PC-3 (cell line): ENCODE measurements at regions not wholly inside any gene's neighbourhood (a gene's known extent, or its start where the extent isn't known, plus 50 kb on each side); places are given as distances from the start of the nearest gene placed in this dataset.

Experiments used
- ATAC-seq: fragments of 200-7000 bp; cut with Tn5 transposase; 2 replicates; pipeline ENCODE4 v1.9.1; 2020; ENCODE audit warnings: mild to moderate bottlenecking, moderate library complexity
- BruUV-seq: library from RNA; stranded (reverse); fragments of 400-500 nt; replicated peaks from 2 replicates; lab custom pipeline; 2021; lab: Mats Ljungman, UMichigan
- CTCF ChIA-PET: fragments of 300-600 bp; sonication (Branson Sonifier 250); formaldehyde crosslinking; loops from one replicate; lab custom pipeline; 2022; ENCODE audit warnings: antibody characterized with exemption; lab: Charles Lee
- POLR2A ChIA-PET: fragments of 300-600 bp; sonication (Branson Sonifier 250); formaldehyde crosslinking; loops from one replicate; lab custom pipeline; 2022; ENCODE audit warnings: antibody characterized with exemption; ENCODE audit not compliant: unreplicated experiment; lab: Charles Lee
- DNase-seq: peaks from one replicate; pipeline ENCODE4 v3.0.0-alpha.2; 2015
- H2AFZ ChIP-seq: fragments of 300-600 bp; sonication (generic); 2 replicates; pipeline ENCODE4 v1.6.0; 2016; ENCODE audit warnings: antibody characterized with exemption, low read length
- H3F3A ChIP-seq: fragments of 300-600 bp; sonication (generic); one replicate; pipeline ENCODE4 v1.6.0; 2017; ENCODE audit warnings: antibody characterized with exemption, low read length, control low read depth, mild to moderate bottlenecking; ENCODE audit not compliant: unreplicated experiment
- H3K27ac ChIP-seq: fragments of 300-600 bp; sonication (generic); 2 replicates; pipeline ENCODE4 v1.5.1; 2016; ENCODE audit warnings: mild to moderate bottlenecking, low read length
- H3K27me3 ChIP-seq: fragments of 300-600 bp; sonication (generic); 2 replicates; pipeline ENCODE4 v1.6.1; 2016; ENCODE audit warnings: low read length, mixed read lengths
- H3K36me3 ChIP-seq: fragments of 300-600 bp; sonication (generic); 2 replicates; pipeline ENCODE4 v1.6.1; 2016; ENCODE audit warnings: low read depth, mixed run types, low read length, mixed read lengths
- H3K4me1 ChIP-seq: fragments of 300-600 bp; sonication (generic); 2 replicates; pipeline ENCODE4 v1.5.1; 2016; ENCODE audit warnings: low read length; ENCODE audit not compliant: insufficient read depth
- H3K4me2 ChIP-seq: fragments of 300-600 bp; sonication (generic); 2 replicates; pipeline ENCODE4 v1.6.0; 2016; ENCODE audit warnings: low read length
- H3K4me3 ChIP-seq: fragments of 300-600 bp; sonication (generic); 2 replicates; pipeline ENCODE4 v1.5.1; 2016; ENCODE audit warnings: mild to moderate bottlenecking, low read length, mixed read lengths
- H3K79me2 ChIP-seq: fragments of 300-600 bp; sonication (generic); 2 replicates; pipeline ENCODE4 v1.6.1; 2017; ENCODE audit warnings: low read length, mixed read lengths
- H3K9ac ChIP-seq: fragments of 300-600 bp; sonication (generic); 2 replicates; pipeline ENCODE4 v1.6.0; 2016; ENCODE audit warnings: mild to moderate bottlenecking, low read length
- H3K9me2 ChIP-seq: fragments of 300-600 bp; sonication (generic); replicated peaks from 2 replicates; pipeline ENCODE4 v1.6.1; 2016; ENCODE audit warnings: mixed run types, low read length, mixed read lengths
- H3K9me3 ChIP-seq: fragments of 300-600 bp; sonication (generic); 2 replicates; pipeline ENCODE4 v1.6.1; 2016; ENCODE audit warnings: low read length, mixed read lengths
- H4K20me1 ChIP-seq: fragments of 300-600 bp; sonication (generic); 2 replicates; pipeline ENCODE4 v1.6.1; 2016; ENCODE audit warnings: low read length, mixed read lengths
- CTCF ChIP-seq: fragments of 300-600 bp; sonication (generic); conservative IDR thresholded peaks from 2 replicates; pipeline ENCODE4 v1.5.1; 2017; ENCODE audit warnings: antibody characterized with exemption, low read depth, mild to moderate bottlenecking, low read length
- EZH2 ChIP-seq: fragments of 300-600 bp; sonication (generic); IDR thresholded peaks from one replicate; pipeline ENCODE4 v1.6.1; 2017; ENCODE audit warnings: antibody characterized with exemption, mild to moderate bottlenecking, low read length; ENCODE audit not compliant: unreplicated experiment
- EZH2phosphoT487 ChIP-seq: fragments of 300-600 bp; sonication (generic); IDR thresholded peaks from 2 replicates; pipeline ENCODE4 v1.6.1; 2018; ENCODE audit warnings: mild to moderate bottlenecking, antibody characterized with exemption, low read length, borderline replicate concordance
- intact Hi-C: fragments of 100-400 bp; cut with micrococcal nuclease; formaldehyde crosslinking; loops from 2 replicates; pipeline ENCODE4 v1.9.0; 2023

- CTCF ChIA-PET = no interaction called here
- H3K9me2 ChIP-seq = no peaks in the 10 kb centered on the region
- no peak overlapping the region for H2AFZ ChIP-seq
- H3K9ac ChIP-seq = no peak overlapping the region
- no peaks in the 10 kb centered on the region for H3K79me2 ChIP-seq
- DNase-seq = no peak
- H3K4me2 ChIP-seq = no peak overlapping the region
- no peaks in the 10 kb centered on the region for H3F3A ChIP-seq
- H3K36me3 ChIP-seq = no peaks in the 10 kb centered on the region
- no peaks in the 10 kb centered on the region for H3K9me3 ChIP-seq
- no TSS peak for BruUV-seq
- intact Hi-C loops = no loop called here
- POLR2A ChIA-PET = no interaction called here
- no peaks in the 10 kb centered on the region for H3K4me1 ChIP-seq
- H3K27me3 ChIP-seq = peaks cover 64% of the 10 kb centered on the region
- TF ChIP-seq EZH2 (no peak), EZH2phosphoT487 (no peak), CTCF (no peak)
- no peak overlapping the region for H3K4me3 ChIP-seq
- H3K27ac ChIP-seq = no peak overlapping the region
- H4K20me1 ChIP-seq = no peaks in the 10 kb centered on the region
- ATAC-seq = no peak
Measured at GRCh38 chr18:78136986-78137385, 842.6 kb upstream of the SALL3 start.

- Histone ChIP-seq H2AFZ (no peak overlapping the region), H3K4me2 (no peak overlapping the region), H3K27me3 (peaks cover 63% of the 10 kb centered on the region), H4K20me1 (no peaks in the 10 kb centered on the region), H3K9me2 (no peaks in the 10 kb centered on the region), H3K9me3 (no peaks in the 10 kb centered on the region), H3K36me3 (no peaks in the 10 kb centered on the region), H3K27ac (no peak overlapping the region), H3K4me3 (no peak overlapping the region), H3K79me2 (no peaks in the 10 kb centered on the region), H3K9ac (no peak overlapping the region), H3F3A (no peaks in the 10 kb centered on the region), H3K4me1 (no peaks in the 10 kb centered on the region)
- POLR2A ChIA-PET = no interaction called here
- CTCF ChIA-PET = no interaction called here
- no TSS peak for BruUV-seq
- intact Hi-C loops = no loop called here
- no peak for DNase-seq
- TF ChIP-seq CTCF (no peak), EZH2phosphoT487 (no peak), EZH2 (no peak)
- ATAC-seq = no peak
Measured at GRCh38 chr18:78138983-78139496, 840.6 kb upstream of the SALL3 start.

- TF ChIP-seq CTCF = no peak
- no peak for TF ChIP-seq EZH2
- no peak for TF ChIP-seq EZH2phosphoT487
- Histone ChIP-seq H3K9ac (no peak overlapping the region), H2AFZ (no peak overlapping the region), H3K9me2 (no peaks in the 10 kb centered on the region), H3K4me3 (no peak overlapping the region), H3K4me2 (no peak overlapping the region), H4K20me1 (no peaks in the 10 kb centered on the region), H3K27me3 (peaks cover 73% of the 10 kb centered on the region), H3K9me3 (no peaks in the 10 kb centered on the region), H3K36me3 (no peaks in the 10 kb centered on the region), H3K27ac (no peak overlapping the region), H3K4me1 (no peaks in the 10 kb centered on the region), H3F3A (no peaks in the 10 kb centered on the region), H3K79me2 (no peaks in the 10 kb centered on the region)
- no peak for DNase-seq
- ChIA-PET CTCF (no interaction called here), POLR2A (no interaction called here)
- intact Hi-C loops = no loop called here
- BruUV-seq = no TSS peak
- ATAC-seq = no peak
Measured at GRCh38 chr18:78140294-78140693, 839.3 kb upstream of the SALL3 start.
